ENCODE measurements at regions not wholly inside any gene's neighbourhood (a gene's known extent, or its start where the extent isn't known, plus 50 kb on each side); places are given as distances from the start of the nearest gene placed in this dataset.
"Not testable (repeated sequence)": the region's sequence is repeated elsewhere in the genome, so short reads cannot be mapped to it uniquely, and the experiment has no call there.

GRCh38 chr13:34376483-34376882, 558.5 kb downstream of the RFC3 start:
- ChIA-PET POLR2A (no interaction called here), CTCF (no interaction called here)
- no peak for DNase-seq (ENCODE audit: extremely low spot score)
- TF ChIP-seq CTCF (IDR thresholded peaks at IDR 0.05; ENCODE audit: control extremely low read depth, extremely low read depth, low read depth, missing control alignments): no peak

- DNase-seq (ENCODE audit: extremely low spot score): no peak
- POLR2A ChIA-PET: no interaction called here
- no peak for TF ChIP-seq CTCF (IDR thresholded peaks at IDR 0.05; ENCODE audit: control extremely low read depth, extremely low read depth, low read depth, missing control alignments)
- CTCF ChIA-PET: no interaction called here
Measured at GRCh38 chr13:34381228-34381627, 560.8 kb upstream of the NBEA start.

- TF ChIP-seq CTCF (IDR thresholded peaks at IDR 0.05; ENCODE audit: control extremely low read depth, extremely low read depth, low read depth, missing control alignments): no peak
- POLR2A ChIA-PET: no interaction called here
- CTCF ChIA-PET: no interaction called here
- no peak for DNase-seq (ENCODE audit: extremely low spot score)
Measured at GRCh38 chr13:34383728-34384127, 558.3 kb upstream of the NBEA start.

- CTCF ChIA-PET: not testable (repeated sequence)
Measured at GRCh38 chr13:34386229-34386628, 555.8 kb upstream of the NBEA start.

GRCh38 chr13:34391076-34391475, 551.0 kb upstream of the NBEA start:
- DNase-seq (ENCODE audit: extremely low spot score): no peak
- TF ChIP-seq CTCF (IDR thresholded peaks at IDR 0.05; ENCODE audit: control extremely low read depth, extremely low read depth, low read depth, missing control alignments): no peak
- CTCF ChIA-PET: no interaction called here
- POLR2A ChIA-PET: interaction anchor here (0.6 kb wide), 1 partner anchor 931 kb away, joined by 3 read pairs; no protein-coding TSS in a partner anchor

More at GRCh38 chr13:34386229-34386628, 555.8 kb upstream of the NBEA start:
- DNase-seq (ENCODE audit: extremely low spot score); POLR2A ChIA-PET: not testable (repeated sequence)

GRCh38 chr13:34401696-34402095, 540.4 kb upstream of the NBEA start:
- no peak for TF ChIP-seq CTCF (IDR thresholded peaks at IDR 0.05; ENCODE audit: control extremely low read depth, extremely low read depth, low read depth, missing control alignments)
- POLR2A ChIA-PET: no interaction called here
- no peak for DNase-seq (ENCODE audit: extremely low spot score)
- CTCF ChIA-PET: no interaction called here

- CTCF ChIA-PET: interaction anchor here (1.1 kb wide), 1 partner anchor 11 kb away, joined by 3 read pairs; no protein-coding TSS in a partner anchor
- no peak for TF ChIP-seq CTCF (IDR thresholded peaks at IDR 0.05; ENCODE audit: control extremely low read depth, extremely low read depth, low read depth, missing control alignments)
- POLR2A ChIA-PET: no interaction called here
- no peak for DNase-seq (ENCODE audit: extremely low spot score)
Measured at GRCh38 chr13:34405410-34406181, 536.5 kb upstream of the NBEA start.

All from GM10248 (cell line).